ENCODE measurements at regions not wholly inside any gene's neighbourhood (a gene's known extent, or its start where the extent isn't known, plus 50 kb on each side); places are given as distances from the start of the nearest gene placed in this dataset.

GRCh38 chr2:212938144-212938793, 213.1 kb downstream of the IKZF2 start:
- no peak for DNase-seq (ENCODE audit: low spot score in 2 of 2)
- 88% methylated on average over 7 of the region's 7 CpGs for WGBS, 2 donors
- H3K4me3 ChIP-seq (ENCODE audit: low read depth, poor library complexity, severe bottlenecking), result no peak overlapping the region
- intact Hi-C loops (cut with DNase I; ENCODE audit: low total_unique reads), result no loop called here
- no peak for TF ChIP-seq POLR2A (IDR thresholded peaks at IDR 0.05)
- TF ChIP-seq CTCF (IDR thresholded peaks at IDR 0.05), result no peak

GRCh38 chr2:212936572-212936971, 214.8 kb downstream of the IKZF2 start:
- H3K4me3 ChIP-seq (ENCODE audit: low read depth, poor library complexity, severe bottlenecking), result no peak overlapping the region
- intact Hi-C loops (cut with DNase I; ENCODE audit: low total_unique reads), result no loop called here
- 53 to 54% methylated on average over 8 of the region's 8 CpGs for WGBS, 2 donors
- TF ChIP-seq POLR2A (IDR thresholded peaks at IDR 0.05) (no peak), CTCF (IDR thresholded peaks at IDR 0.05) (no peak)
- DNase-seq (ENCODE audit: low spot score in 2 of 2), result no peak

- WGBS, 2 donors, result 69 to 85% methylated on average over 4 of the region's 4 CpGs
- no peak for TF ChIP-seq POLR2A (IDR thresholded peaks at IDR 0.05)
- no peak for TF ChIP-seq CTCF (IDR thresholded peaks at IDR 0.05)
- no peak for DNase-seq (ENCODE audit: low spot score in 2 of 2)
- intact Hi-C loops (cut with DNase I; ENCODE audit: low total_unique reads), result no loop called here
- H3K4me3 ChIP-seq (ENCODE audit: low read depth, poor library complexity, severe bottlenecking), result no peak overlapping the region
These were observed 215.7 kb downstream of the IKZF2 start for GRCh38 chr2:212935752-212936151.

GRCh38 chr2:212931271-212931670, 220.1 kb downstream of the IKZF2 start:
- intact Hi-C loops (cut with DNase I; ENCODE audit: low total_unique reads), result no loop called here
- TF ChIP-seq CTCF (IDR thresholded peaks at IDR 0.05) (no peak), POLR2A (IDR thresholded peaks at IDR 0.05) (no peak)
- H3K4me3 ChIP-seq (ENCODE audit: low read depth, poor library complexity, severe bottlenecking), result no peak overlapping the region
- WGBS, 2 donors, result 87 to 90% methylated on average over 5 of the region's 5 CpGs
- no peak for DNase-seq (ENCODE audit: low spot score in 2 of 2)

GRCh38 chr2:212930556-212931260, 220.7 kb downstream of the IKZF2 start:
- intact Hi-C loops (cut with DNase I; ENCODE audit: low total_unique reads), result no loop called here
- WGBS, 2 donors, result 80 to 87% methylated on average over 1 of the region's 1 CpG

More at GRCh38 chr2:212930556-212931260, 220.7 kb downstream of the IKZF2 start:
- no peak for DNase-seq (ENCODE audit: low spot score in 2 of 2)
- no peak overlapping the region for H3K4me3 ChIP-seq (ENCODE audit: low read depth, poor library complexity, severe bottlenecking)
- TF ChIP-seq CTCF (IDR thresholded peaks at IDR 0.05), result no peak
- TF ChIP-seq POLR2A (IDR thresholded peaks at IDR 0.05), result no peak

Data from lower leg skin (tissue), 4 donors.